ENCODE measurements at regions not wholly inside any gene's neighbourhood (a gene's known extent, or its start where the extent isn't known, plus 50 kb on each side); places are given as distances from the start of the nearest gene placed in this dataset.

GRCh38 chr18:61957801-61958516 is 65.2 kb upstream of the RNF152 start:
- no peak for TF ChIP-seq CTCF (IDR thresholded peaks at IDR 0.05; ENCODE audit: insufficient read depth, missing control alignments)
- DNase-seq (ENCODE audit: insufficient read length, low spot score) (no peak), FAIRE-seq (no peak)

- DNase-seq (ENCODE audit: insufficient read length, low spot score) (no peak), FAIRE-seq (peak; percentile 79)
- no peak for TF ChIP-seq CTCF (IDR thresholded peaks at IDR 0.05; ENCODE audit: insufficient read depth, missing control alignments)
Observed at GRCh38 chr18:61955644-61956043, 62.8 kb upstream of the RNF152 start.

DNA sequence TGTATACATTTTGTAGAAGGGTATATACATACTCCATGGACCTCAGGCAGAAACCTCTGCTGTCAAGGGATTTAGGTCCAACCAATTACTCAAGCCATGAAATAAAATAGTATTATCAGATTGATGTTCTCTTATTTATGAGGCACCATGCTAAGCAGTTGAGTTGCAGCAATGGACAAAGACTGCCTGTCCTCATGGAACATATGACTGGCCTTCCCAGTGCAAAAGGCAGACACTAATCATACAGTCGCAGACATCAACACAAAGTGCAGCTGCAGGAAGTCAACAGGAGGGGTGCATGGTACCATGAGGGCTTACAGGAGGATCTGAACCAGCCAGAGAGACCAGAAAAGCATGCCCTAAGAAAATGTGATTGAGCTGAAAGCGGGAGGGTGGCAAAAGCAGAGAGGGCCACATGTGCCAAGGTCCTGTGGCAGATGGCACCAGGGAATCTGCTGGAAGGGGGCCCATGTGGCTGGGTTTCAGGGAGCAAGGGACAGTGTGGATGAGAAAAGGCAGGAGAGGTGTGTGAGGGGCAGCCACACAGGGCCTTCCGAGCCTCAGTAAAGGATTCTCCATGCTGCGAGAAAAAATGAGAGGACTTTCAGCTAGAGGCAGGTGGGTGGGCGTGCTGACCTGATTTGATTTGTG is 61.4 kb upstream of the RNF152 start:
- DNase-seq (ENCODE audit: insufficient read length, low spot score): no peak
- TF ChIP-seq CTCF (IDR thresholded peaks at IDR 0.05; ENCODE audit: insufficient read depth, missing control alignments): no peak
- no peak for FAIRE-seq

DNA sequence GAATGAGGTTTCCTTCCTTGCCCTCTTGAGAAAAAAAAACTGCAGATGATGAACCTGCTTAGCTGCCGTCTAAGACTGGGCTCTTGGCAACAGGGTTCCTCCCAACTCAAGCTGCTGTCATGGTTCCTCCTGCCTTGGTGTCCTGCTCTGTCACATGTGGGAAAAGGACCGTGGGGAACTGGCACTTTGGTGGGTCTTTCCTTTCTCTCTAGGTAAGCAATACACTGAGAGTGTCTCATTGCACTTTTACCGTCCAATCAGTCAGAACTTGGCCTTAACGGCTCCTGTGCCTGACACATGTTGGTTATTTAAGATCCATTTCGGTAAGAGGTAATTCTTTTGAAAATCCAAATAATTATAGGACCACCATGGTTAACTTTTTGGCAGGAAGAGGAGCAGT is 60.8 kb upstream of the RNF152 start:
- no peak for DNase-seq (ENCODE audit: insufficient read length, low spot score)
- peak; percentile 80 for FAIRE-seq
- no peak for TF ChIP-seq CTCF (IDR thresholded peaks at IDR 0.05; ENCODE audit: insufficient read depth, missing control alignments)

DNA sequence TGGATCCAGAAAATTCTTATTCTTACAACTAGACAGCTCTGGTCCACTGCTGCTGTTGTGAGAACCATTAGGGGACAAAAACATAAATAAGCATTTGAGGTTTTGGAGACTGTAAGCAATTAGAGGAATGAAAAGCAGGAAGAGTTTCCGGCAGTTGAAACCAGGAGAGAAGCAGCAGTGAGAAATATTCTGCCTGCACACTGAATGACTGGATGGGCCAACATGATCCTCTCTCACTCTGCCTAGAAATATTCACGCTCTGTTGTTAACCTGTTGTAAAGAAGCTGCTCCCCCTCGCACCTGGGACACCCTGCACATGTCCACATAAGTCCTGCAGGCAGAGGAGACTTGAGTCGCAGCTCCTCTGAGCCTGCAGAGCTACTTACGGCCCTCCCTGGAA is 60.4 kb upstream of the RNF152 start:
- no peak for DNase-seq (ENCODE audit: insufficient read length, low spot score)

GRCh38 chr18:61951396-61951795 is 58.6 kb upstream of the RNF152 start:
- no peak for TF ChIP-seq CTCF (IDR thresholded peaks at IDR 0.05; ENCODE audit: insufficient read depth, missing control alignments)
- DNase-seq (ENCODE audit: insufficient read length, low spot score) (no peak), FAIRE-seq (no peak)

More for the DNA sequence above, 60.4 kb upstream of the RNF152 start:
- peak; percentile 69 for FAIRE-seq
- TF ChIP-seq CTCF (IDR thresholded peaks at IDR 0.05; ENCODE audit: insufficient read depth, missing control alignments): no peak

DNA sequence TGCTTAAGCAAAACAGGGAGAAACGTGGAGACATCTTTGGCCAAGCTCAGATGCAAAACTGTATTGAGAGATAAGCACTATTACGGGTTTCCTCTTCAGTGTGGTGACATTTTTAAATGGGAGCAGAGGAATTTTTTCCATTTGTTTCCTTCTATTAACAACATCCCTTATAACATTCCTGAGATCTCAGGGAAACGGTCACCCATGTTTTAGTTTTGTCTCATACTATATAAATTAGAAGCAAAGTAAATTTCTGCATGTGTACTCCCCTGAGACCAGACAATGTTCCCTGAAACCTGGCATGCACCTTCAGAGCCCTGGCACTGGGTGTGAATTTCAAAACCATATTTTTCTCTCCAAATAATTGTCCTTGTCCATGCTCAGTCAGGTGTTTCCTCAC is 57.6 kb upstream of the RNF152 start:
- peak; percentile 73 for FAIRE-seq
- no peak for TF ChIP-seq CTCF (IDR thresholded peaks at IDR 0.05; ENCODE audit: insufficient read depth, missing control alignments)
- no peak for DNase-seq (ENCODE audit: insufficient read length, low spot score)
